ENCODE measurements at regions not wholly inside any gene's neighbourhood (a gene's known extent, or its start where the extent isn't known, plus 50 kb on each side); places are given as distances from the start of the nearest gene placed in this dataset.

- TF ChIP-seq YY1 (IDR thresholded peaks at IDR 0.05; ENCODE audit: insufficient read depth, insufficient read length) (no peak), ZNF274 (IDR thresholded peaks at IDR 0.05; ENCODE audit: low read depth, low read length) (no peak)
Observed at GRCh38 chr1:39086386-39086785, 60.2 kb downstream of the NDUFS5 start.

Data from NT2/D1 (cell line).